DMS79 (cell line): ENCODE measurements at regions not wholly inside any gene's neighbourhood (a gene's known extent, or its start where the extent isn't known, plus 50 kb on each side); places are given as distances from the start of the nearest gene placed in this dataset.

ENCODE experiments used
- DNase-seq: peaks from one replicate; lab custom pipeline; 2025; lab: John Stamatoyannopoulos, UW

DNA sequence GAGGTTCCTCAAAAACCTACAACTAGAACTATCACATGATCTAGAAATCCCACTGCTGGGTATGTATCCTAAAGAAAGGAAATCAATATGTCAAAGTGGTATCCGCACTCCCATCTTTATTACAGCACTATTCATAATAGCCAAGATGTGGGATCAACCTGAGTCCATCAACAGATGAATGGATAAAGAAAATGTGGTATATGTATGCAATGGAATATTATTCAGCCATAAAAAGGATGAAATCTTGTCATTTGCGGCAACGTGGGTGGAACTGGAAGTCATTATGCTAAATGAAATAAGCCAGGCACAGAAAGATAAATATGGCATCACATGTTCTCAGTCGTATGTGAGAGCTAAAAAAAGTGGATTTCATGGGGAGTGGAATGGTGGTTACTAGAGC is 77.5 kb upstream of the DIO3 start:
- no peak for DNase-seq

DNA sequence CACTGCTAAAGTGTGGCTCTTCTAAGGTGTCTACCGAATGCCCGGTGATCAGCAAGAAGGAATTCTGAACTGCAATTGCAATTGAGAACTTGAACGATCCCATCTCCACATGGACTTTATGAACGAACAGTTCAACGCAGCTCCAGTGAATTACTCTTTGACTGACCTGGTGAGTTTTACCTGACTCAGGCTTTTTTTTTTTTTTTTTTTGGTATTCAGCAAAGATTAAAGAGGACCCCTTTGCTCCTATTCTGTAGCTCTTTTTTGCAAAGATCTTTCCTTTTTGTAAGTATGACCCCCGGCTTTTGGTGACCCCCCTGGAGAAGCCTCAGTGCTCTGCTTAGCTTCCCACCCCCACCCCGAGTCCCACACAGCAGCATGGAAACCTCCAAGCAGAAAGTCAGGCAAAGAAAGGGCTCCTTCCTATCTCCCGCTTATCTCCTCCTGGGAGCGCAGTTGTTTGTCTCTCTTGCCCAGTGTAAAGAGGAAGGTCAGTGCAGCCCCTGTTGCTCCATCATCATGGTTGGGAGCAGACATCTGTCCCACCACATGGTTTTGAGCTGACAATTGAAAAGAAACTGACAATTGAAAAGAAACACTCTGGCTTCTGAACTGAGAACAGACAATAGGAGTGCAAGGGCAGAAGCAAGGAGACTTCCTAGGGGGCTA is 72.1 kb upstream of the DIO3 start:
- no peak for DNase-seq

DNA sequence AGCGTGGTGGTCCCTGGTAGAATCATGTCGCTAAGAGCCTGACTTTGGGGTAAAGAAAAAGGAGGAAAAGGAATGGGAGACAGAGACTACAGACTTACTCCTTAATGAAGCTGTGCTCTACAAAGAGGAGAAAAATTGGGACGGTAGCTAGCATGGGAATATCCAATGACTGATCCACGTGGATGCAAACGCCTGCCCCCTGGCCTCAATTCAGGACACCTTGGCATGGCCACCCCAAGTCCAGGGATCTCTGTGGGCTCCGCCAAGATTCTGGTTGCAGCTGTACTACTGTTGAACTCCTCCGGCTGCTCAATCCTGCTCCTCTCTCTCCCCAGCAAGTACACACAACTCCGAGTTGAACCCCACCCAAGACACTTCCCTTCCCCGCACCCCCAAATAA is 70.5 kb upstream of the DIO3 start:
- no peak for DNase-seq

- DNase-seq, result no peak
Measured at GRCh38 chr14:101491841-101492240, 69.5 kb upstream of the DIO3 start.

DNA sequence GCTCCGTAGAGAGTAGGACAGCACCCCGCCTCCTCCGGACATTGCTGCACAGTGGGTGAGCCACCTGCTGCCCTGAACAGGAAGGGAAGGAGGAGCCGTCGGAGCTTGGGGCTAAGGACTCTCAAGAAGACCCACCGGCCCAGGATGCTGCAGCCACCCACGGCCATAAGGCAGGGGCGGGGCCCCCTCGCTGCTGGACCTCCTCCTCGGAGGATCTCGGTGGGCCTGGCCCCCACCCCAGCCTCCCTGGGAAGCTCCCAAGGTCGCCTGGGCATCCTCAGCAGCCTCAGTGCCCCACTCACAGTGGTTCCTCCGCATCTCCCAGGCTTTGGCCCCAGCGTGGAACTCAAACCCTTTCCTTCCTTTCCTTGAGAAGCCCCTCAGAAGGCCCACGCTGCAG is 68.6 kb upstream of the DIO3 start:
- no peak for DNase-seq

GRCh38 chr14:101494826-101495225 is 66.5 kb upstream of the DIO3 start:
- DNase-seq, result no peak

DNA sequence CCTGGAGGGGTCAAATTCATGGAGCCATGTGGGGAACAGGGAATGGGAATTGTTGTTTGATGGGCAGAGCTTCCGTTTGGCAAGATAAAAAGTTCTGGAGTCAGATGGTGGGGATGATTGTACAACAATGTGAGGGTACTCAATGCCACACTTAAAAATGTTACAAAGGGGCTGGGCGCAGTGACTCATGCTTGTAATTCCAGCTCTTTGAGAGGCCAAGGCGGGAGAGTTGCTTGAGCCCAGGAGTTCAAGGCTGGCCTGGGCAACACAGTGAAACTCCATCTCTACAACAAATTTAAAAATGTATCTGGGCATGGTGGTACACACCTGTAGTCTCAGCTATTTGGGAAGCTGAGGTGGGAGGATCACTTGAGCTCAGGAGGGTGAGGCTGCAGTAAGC is 66.0 kb upstream of the DIO3 start:
- DNase-seq, result no peak

DNA sequence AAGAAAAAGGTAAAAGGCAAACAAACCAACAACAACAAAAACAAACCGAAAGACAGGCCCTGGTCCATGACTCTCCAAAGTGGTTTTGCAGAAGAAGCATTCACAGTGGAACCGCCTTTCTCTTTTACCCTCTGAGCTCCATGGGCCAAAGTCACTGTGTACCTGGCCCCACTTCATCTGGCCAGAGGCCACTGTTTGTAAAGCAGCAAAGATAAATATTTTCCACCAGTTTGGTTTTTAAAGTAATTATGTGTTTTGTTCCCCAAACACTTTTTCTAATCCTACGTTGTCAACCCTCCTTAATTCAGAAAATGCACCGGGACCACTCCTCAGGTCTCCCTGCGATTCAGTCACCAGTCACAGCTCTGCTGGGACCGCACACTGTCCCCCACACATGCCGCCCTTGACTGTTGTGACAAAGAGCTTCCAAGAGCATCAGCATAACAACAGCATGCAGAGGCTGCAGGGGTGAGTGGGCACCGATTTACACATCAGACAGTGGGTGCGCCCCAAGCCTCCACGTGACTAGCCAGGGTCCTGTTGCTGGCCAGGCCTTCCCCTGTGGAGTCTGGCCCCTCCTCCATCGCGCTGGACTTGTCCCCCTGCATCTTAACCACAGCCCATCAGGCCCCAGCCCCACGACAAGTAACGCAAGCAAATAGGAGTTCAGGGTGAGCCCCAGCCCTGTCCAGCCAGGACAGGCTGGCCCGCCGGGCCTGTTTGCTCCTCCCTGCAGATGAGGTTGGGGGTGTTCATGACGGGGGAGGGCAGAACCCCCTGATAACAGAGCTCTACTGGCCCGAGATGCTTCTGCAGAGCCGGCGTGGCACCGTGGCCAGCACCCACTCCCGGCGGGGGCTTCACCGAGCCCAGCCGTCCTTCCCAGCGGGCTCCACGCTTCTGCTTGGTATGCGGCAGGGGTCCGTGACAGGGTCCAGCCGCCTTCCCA is 65.2 kb upstream of the DIO3 start:
- DNase-seq, result no peak

DNA sequence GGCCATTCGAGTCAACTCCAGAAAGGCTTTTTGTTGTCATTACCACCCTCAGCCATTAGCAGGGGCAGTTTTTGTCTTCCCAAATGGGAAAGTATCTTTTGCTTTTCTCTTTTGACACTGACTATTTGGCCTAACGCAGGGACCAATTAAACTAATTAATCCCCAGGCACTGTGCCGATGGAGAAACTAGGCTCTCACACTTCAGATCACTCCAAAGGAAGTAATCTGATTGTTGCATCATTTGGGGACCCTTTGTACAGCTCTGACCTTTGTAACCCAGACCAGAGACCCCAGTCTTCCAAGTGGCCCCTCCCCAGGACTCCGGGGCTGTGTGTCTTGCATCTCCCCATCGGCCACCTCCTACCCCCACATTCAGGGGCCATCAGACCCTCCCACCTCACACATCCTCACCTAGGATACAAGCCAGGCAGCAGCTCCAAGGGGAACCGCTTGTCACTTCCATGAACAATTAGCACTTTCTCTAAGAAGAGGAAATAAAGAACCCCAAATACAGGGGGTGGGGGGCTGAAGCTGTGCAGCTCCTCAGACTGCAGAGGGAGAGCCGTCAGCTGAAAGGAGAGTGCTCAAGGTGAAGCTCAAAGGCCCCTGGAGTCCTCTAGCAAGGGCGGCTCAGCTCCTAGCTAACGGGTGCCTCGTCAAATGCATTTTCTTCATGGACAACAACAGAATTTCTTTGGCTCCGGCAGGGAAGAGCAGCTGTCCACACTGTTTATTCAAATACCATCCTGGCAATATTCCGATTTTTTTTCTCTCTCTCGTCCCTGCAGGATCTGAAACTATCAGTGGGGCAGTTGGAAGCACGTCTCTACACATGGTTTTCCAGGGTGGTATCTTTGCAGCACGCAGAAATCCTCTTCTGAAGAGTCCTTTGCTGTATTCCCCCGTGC is 64.3 kb upstream of the DIO3 start:
- no peak for DNase-seq

DNA sequence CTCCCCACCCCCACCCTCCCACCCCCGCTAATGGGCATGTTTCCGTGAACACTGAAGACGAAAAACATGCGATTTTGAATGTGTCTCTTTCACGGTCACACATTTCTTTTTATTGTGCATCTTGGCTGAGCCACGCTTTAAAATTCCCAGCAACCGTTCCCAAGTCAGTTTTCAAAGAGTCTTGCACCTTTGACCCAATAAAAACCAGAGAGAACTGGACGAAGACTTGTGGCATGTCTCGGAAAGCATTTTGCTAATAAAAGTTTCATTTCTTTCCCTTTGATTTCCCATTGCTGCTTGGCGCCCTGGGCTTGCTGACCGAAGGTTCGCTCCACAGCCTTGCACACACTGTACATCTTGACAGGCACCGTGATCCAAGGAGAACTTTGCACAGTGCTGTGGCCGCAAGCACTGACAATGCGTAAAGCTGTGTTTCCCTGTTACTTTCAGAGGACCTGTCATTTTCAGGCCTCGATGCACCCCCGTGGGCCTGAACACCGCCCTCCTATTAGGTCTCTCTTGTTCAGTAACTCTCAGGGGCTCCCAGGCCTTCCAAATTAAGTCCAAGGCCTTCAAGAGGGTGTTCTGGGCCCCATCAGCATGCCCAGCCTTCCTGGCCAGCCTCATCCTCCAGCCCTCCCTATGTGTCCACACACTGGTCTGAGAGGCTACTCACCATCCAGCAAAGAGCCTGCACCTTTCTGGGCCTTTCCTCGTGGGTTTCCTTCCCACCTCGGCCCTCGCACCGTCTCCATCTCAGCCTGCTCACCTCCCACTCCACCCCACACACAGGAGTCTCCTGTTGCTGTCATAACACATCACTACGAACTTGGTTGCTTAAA is 63.4 kb upstream of the DIO3 start:
- DNase-seq, result no peak

GRCh38 chr14:101498526-101498860 is 62.8 kb upstream of the DIO3 start:
- DNase-seq, result no peak

GRCh38 chr14:101499080-101499479 is 62.2 kb upstream of the DIO3 start:
- no peak for DNase-seq

DNA sequence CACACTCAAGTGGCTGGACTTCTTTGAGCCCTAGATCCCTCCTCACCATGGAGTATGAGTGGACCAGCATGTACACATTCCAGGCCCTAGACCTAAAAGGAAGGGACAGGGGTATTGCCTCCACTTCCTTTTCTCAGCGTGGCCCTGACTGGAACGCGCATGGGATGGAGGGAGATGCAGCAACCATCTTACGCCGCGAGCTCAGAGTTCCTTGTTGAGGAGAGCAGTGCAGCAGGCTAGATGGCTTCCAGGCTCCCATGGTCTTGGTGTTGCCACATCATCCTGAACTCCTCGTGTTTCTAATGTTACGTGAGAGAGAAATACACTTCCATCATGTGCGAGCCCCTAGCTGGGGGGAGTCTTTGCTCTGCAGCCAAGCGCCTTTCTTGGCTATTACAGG is 61.8 kb upstream of the DIO3 start:
- DNase-seq, result no peak

DNA sequence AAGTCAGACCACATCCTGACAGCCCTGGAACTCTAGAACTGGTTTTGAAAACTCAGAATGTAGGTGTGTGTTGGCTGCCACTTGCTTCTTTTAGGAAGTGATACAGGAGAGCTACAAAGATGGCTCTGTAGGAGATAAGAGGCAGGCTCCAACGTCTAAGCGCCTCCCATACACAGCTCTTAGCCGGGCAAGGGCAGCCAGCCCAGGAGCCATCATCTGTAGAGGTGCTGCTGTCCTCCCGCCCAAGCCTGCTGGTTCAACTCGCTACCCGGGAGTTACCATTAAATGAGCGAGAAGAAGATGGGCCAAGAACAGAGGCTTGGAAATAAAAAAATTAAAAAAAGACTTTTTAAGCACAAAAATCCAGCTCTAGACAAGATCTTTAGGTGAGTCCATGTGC is 61.2 kb upstream of the DIO3 start:
- no peak for DNase-seq

DNA sequence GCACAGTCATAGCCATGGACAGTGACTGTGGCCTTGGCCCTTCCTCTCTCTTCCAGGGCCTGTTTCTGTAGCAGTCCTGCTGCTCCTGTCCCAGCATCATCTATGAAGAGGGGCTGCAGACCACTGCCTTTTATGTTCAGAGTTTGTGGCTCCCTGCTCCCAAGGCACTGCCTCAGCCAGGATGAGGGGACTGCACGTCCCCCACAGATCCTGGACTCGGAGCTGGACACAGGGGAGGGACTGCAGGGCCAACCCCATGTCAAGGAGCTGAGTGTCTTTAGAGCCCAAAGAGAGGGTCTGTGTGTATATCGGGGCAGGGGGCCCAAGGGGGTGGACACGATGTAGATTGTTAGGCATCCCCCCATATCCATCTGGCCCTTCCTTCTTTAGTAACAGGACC is 60.6 kb upstream of the DIO3 start:
- no peak for DNase-seq

- DNase-seq, result no peak
Measured at GRCh38 chr14:101501341-101501740, 60.0 kb upstream of the DIO3 start.

- DNase-seq, result no peak
Measured at GRCh38 chr14:101501858-101502615, 59.3 kb upstream of the DIO3 start.

DNA sequence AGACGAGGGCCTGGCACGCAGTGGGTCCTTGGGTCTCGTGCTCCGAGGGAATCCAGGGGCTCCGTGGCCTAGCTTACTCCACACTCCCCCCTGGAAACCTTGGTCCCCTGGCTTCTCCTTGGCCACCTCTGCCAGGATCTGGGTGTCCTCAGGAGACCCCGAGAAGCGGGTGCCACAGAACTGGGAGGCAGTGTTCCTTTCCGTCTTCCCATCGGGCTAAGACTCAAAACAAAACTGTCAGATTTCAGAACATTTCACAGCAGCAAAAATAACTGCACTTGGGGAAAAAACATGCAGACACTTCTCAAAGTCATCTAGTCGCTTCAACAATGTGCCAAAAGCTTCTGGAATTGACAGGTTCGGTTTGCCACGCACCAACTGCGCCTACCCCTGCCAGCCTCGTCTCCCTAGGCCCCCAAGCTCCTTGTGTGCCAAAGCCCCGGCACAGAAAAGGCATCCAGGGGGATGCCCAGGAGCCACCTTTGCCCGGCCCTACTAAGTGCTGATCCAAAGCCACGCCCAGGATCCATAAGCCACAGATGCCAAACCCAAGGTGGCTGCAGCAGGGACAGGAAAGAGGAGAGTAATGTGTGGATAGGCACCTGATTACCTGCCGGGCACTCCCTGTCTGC is 58.4 kb upstream of the DIO3 start:
- DNase-seq, result no peak

DNA sequence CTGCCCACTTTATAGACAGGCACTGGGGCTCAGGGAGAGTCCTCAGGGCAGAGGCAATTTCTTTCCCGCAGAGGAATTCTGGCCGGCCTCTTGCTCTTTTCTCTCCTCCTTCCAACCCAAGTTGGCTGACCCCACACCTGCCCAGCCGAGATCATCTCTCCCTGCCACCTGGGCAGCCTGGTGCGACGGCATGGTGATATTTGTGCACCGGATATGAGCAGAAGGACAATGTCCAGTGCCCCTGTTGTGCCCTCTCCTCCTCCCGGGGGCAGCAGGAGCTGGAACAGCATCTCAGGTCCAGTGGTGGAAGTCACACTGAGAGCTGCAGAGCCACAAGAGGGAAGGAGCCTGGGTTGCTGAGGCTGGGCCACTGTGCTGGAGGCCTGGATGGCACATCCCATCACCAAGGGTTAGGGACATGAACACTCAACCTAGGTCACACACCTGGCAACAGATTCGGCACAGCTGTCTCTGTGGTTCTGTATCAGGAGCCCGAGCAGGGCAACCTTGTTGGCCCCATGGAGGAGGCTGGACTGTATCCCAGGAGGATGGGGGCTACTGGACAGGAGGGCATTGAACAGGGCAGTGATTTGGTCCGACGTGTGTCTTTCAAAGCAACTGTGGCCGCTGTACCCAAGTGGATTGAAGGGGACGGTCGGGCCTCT is 57.7 kb upstream of the DIO3 start:
- no peak for DNase-seq
